ENCODE measurements at regions not wholly inside any gene's neighbourhood (a gene's known extent, or its start where the extent isn't known, plus 50 kb on each side); places are given as distances from the start of the nearest gene placed in this dataset.

GRCh38 chr2:42880738-42881690 lies 88.6 kb upstream of the HAAO start:
- FAIRE-seq (no peak), DNase-seq (ENCODE audit: low spot score) (no peak)

- no peak for DNase-seq (ENCODE audit: low spot score)
Observed at GRCh38 chr2:42879913-42880737, 87.7 kb upstream of the HAAO start.

GRCh38 chr2:42879121-42879705 lies 86.8 kb upstream of the HAAO start:
- no peak for DNase-seq (ENCODE audit: low spot score)
- FAIRE-seq, result no peak

More at GRCh38 chr2:42879913-42880737, 87.7 kb upstream of the HAAO start:
- FAIRE-seq, result no peak

- DNase-seq (ENCODE audit: low spot score), result no peak
- no peak for FAIRE-seq
Observed at GRCh38 chr2:42878581-42878980, 86.2 kb upstream of the HAAO start.

GRCh38 chr2:42877936-42878335 lies 85.6 kb upstream of the HAAO start:
- DNase-seq (ENCODE audit: low spot score) (no peak), FAIRE-seq (no peak)

GRCh38 chr2:42877511-42877910 lies 85.1 kb upstream of the HAAO start:
- DNase-seq (ENCODE audit: low spot score), result no peak
- no peak for FAIRE-seq

- FAIRE-seq, result no peak
- DNase-seq (ENCODE audit: low spot score), result no peak
Observed at GRCh38 chr2:42876326-42876751, 84.0 kb upstream of the HAAO start.

GRCh38 chr2:42875880-42876279 lies 83.5 kb upstream of the HAAO start:
- no peak for FAIRE-seq
- DNase-seq (ENCODE audit: low spot score), result no peak

GRCh38 chr2:42874949-42875801 lies 82.8 kb upstream of the HAAO start:
- DNase-seq (ENCODE audit: low spot score), result no peak
- no peak for FAIRE-seq

GRCh38 chr2:42872721-42873120 lies 80.3 kb upstream of the HAAO start:
- DNase-seq (ENCODE audit: low spot score) (no peak), FAIRE-seq (no peak)

- DNase-seq (ENCODE audit: low spot score), result no peak
- FAIRE-seq, result no peak
Observed at GRCh38 chr2:42871372-42871771, 79.0 kb upstream of the HAAO start.

GRCh38 chr2:42868874-42869273 lies 76.5 kb upstream of the HAAO start:
- no peak for FAIRE-seq
- no peak for DNase-seq (ENCODE audit: low spot score)

- FAIRE-seq (no peak), DNase-seq (ENCODE audit: low spot score) (no peak)
Observed at GRCh38 chr2:42868096-42868495, 75.7 kb upstream of the HAAO start.

- DNase-seq (ENCODE audit: low spot score), result no peak
- no peak for FAIRE-seq
Observed at GRCh38 chr2:42867093-42868065, 75.0 kb upstream of the HAAO start.

- DNase-seq (ENCODE audit: low spot score), result no peak
- no peak for FAIRE-seq
Observed at GRCh38 chr2:42865884-42866881, 73.8 kb upstream of the HAAO start.

GRCh38 chr2:42864641-42865280 lies 72.4 kb upstream of the HAAO start:
- DNase-seq (ENCODE audit: low spot score) (no peak), FAIRE-seq (no peak)

GRCh38 chr2:42864222-42864621 lies 71.8 kb upstream of the HAAO start:
- FAIRE-seq (no peak), DNase-seq (ENCODE audit: low spot score) (no peak)

- FAIRE-seq (no peak), DNase-seq (ENCODE audit: low spot score) (no peak)
Observed at GRCh38 chr2:42863751-42864150, 71.4 kb upstream of the HAAO start.

All from urothelium cell line (cell line).